HG03095 (cell line): ENCODE measurements at regions not wholly inside any gene's neighbourhood (a gene's known extent, or its start where the extent isn't known, plus 50 kb on each side); places are given as distances from the start of the nearest gene placed in this dataset.
"Not testable (repeated sequence)": the region's sequence is repeated elsewhere in the genome, so short reads cannot be mapped to it uniquely, and the experiment has no call there.

Experiments used
- ATAC-seq: cut with Tn5 transposase; IDR thresholded peaks from one replicate; pipeline ENCODE4 v1.9.1; 2021; ENCODE audit warnings: moderate library complexity; ENCODE audit not compliant: unreplicated experiment

- ATAC-seq = no peak
These were observed 100.4 kb upstream of the SEMA3D start for GRCh38 chr7:85287106-85287825.

- ATAC-seq = no peak
These were observed 99.6 kb upstream of the SEMA3D start for GRCh38 chr7:85286446-85286845.

- no peak for ATAC-seq
These were observed 98.7 kb upstream of the SEMA3D start for GRCh38 chr7:85285527-85285926.

GRCh38 chr7:85275204-85275603 is 88.3 kb upstream of the SEMA3D start:
- ATAC-seq = no peak

- no peak for ATAC-seq
These were observed 87.6 kb upstream of the SEMA3D start for GRCh38 chr7:85274454-85274853.

- no peak for ATAC-seq
These were observed 76.0 kb upstream of the SEMA3D start for GRCh38 chr7:85262891-85263290.

- no peak for ATAC-seq
These were observed 74.5 kb upstream of the SEMA3D start for GRCh38 chr7:85261336-85261735.

GRCh38 chr7:85249787-85250186 is 62.9 kb upstream of the SEMA3D start:
- ATAC-seq = not testable (repeated sequence)

GRCh38 chr7:85239109-85239508 is 52.3 kb upstream of the SEMA3D start:
- no peak for ATAC-seq

- ATAC-seq = no peak
These were observed 50.9 kb upstream of the SEMA3D start for GRCh38 chr7:85237721-85238120.
